H1 (cell line): ENCODE measurements at regions not wholly inside any gene's neighbourhood (a gene's known extent, or its start where the extent isn't known, plus 50 kb on each side); places are given as distances from the start of the nearest gene placed in this dataset.

Experiments
- CTCF ChIA-PET: fragments of 300-600 bp; sonication (Branson Sonifier 250); formaldehyde crosslinking; loops from one replicate; lab custom pipeline; 2021; ENCODE audit not compliant: partially characterized antibody; lab: Charles Lee
- POLR2A ChIA-PET: fragments of 300-600 bp; sonication (Branson Sonifier 250); formaldehyde crosslinking; loops from one replicate; lab custom pipeline; 2021; ENCODE audit warnings: inconsistent platforms; ENCODE audit not compliant: partially characterized antibody; lab: Charles Lee
- DNase-seq, 2 experiments: peaks; one replicate each; pipeline versions ENCODE4 v3.0.0 to v3.0.0-alpha.2; 2010 to 2022; ENCODE audit warnings: low spot score in 2 of 2, low read depth in 1 of 2, mixed read lengths in 1 of 2
- FAIRE-seq: peaks from 2 replicates; lab custom pipeline; 2011; peaks lifted over from hg19 to GRCh38; lab: Jason Lieb, UNC
- H2AFZ ChIP-seq: 2 replicates; pipeline ENCODE4 v1.8.1; 2012; ENCODE audit warnings: low read length, inconsistent platforms
- H2AK5ac ChIP-seq: 2 replicates; pipeline ENCODE4 v1.6.1; 2013; ENCODE audit warnings: low read depth, low read length
- H2BK120ac ChIP-seq: replicated peaks from 2 replicates; pipeline ENCODE3; 2013; ENCODE audit warnings: low read depth, low read length, inconsistent platforms
- H2BK12ac ChIP-seq: 2 replicates; pipeline ENCODE4 v1.6.1; 2013; ENCODE audit warnings: low read depth, low read length
- H2BK15ac ChIP-seq: 2 replicates; pipeline ENCODE4 v1.6.1; 2013; ENCODE audit warnings: low read length
- H2BK20ac ChIP-seq: 2 replicates; pipeline ENCODE4 v1.6.1; 2013; ENCODE audit warnings: low read length
- H2BK5ac ChIP-seq: 2 replicates; pipeline ENCODE4 v1.6.1; 2013; ENCODE audit warnings: low read depth, low read length
- H3K14ac ChIP-seq: 2 replicates; pipeline ENCODE4 v1.6.1; 2013; ENCODE audit warnings: inconsistent platforms; ENCODE audit not compliant: insufficient read length
- H3K18ac ChIP-seq: 2 replicates; pipeline ENCODE4 v1.6.1; 2013; ENCODE audit warnings: low read length; ENCODE audit errors: extremely low read depth
- H3K23ac ChIP-seq: 2 replicates; pipeline ENCODE4 v1.6.1; 2013; ENCODE audit warnings: inconsistent platforms; ENCODE audit not compliant: insufficient read length
- H3K23me2 ChIP-seq: 2 replicates; pipeline ENCODE4 v1.6.1; 2013; ENCODE audit warnings: low read depth, low read length
- H3K27ac ChIP-seq: 2 replicates; pipeline ENCODE4 v1.6.1; 2011; ENCODE audit warnings: low read depth, low read length, inconsistent platforms
- H3K27me3 ChIP-seq, 4 experiments: replicated peaks in 1 of 4; 1 replicate in 1 of 4; 2 replicates in 3 of 4; pipeline versions ENCODE4 v1.6.1 to v1.8.1; 2011 to 2013; ENCODE audit warnings: low read length in 3 of 4, mild to moderate bottlenecking in 3 of 4, inconsistent platforms in 2 of 4, mixed read lengths in 2 of 4, moderate library complexity in 1 of 4; ENCODE audit not compliant: control insufficient read depth in 3 of 4, insufficient read depth in 3 of 4; ENCODE audit errors: extremely low read depth in 1 of 4
- H3K36me3 ChIP-seq, 4 experiments: 2 replicates each; pipeline versions ENCODE4 v1.6.1 to v1.8.1; 2011 to 2013; ENCODE audit warnings: mild to moderate bottlenecking in 4 of 4, low read length in 3 of 4, moderate library complexity in 2 of 4, control low read depth in 1 of 4, inconsistent platforms in 1 of 4; ENCODE audit not compliant: insufficient read depth in 4 of 4, control insufficient read depth in 2 of 4
- H3K4ac ChIP-seq: replicated peaks from 2 replicates; pipeline ENCODE3; 2013; ENCODE audit warnings: low read length, low read depth, mixed read lengths, inconsistent platforms; ENCODE audit not compliant: insufficient read length
- H3K4me1 ChIP-seq, 4 experiments: replicated peaks in 1 of 4; 1 replicate in 1 of 4; 2 replicates in 3 of 4; pipeline versions ENCODE4 v1.6.1 to v1.8.1; 2011 to 2013; ENCODE audit warnings: low read length in 3 of 4, inconsistent platforms in 2 of 4, mixed read lengths in 1 of 4; ENCODE audit not compliant: insufficient read depth in 4 of 4, control insufficient read depth in 3 of 4
- H3K4me2 ChIP-seq, 2 experiments: 2 replicates each; pipeline versions ENCODE4 v1.6.1 to v1.8.1; 2011 to 2013; ENCODE audit warnings: low read depth in 2 of 2, low read length in 2 of 2, control low read depth in 1 of 2, inconsistent platforms in 1 of 2, mild to moderate bottlenecking in 1 of 2; ENCODE audit not compliant: insufficient read depth in 1 of 2
- H3K4me3 ChIP-seq, 4 experiments: fragments of 200-600, 300-600 bp in 1 of 4; sonication (generic), shearing (Covaris generic), sonication (Bioruptor Twin) in 1 of 4; 2 replicates each; pipeline versions ENCODE4 v1.5.1 to v1.8.1; 2011 to 2016; ENCODE audit warnings: low read length in 4 of 4, low read depth in 3 of 4, control low read depth in 2 of 4, inconsistent platforms in 2 of 4, mild to moderate bottlenecking in 2 of 4, mixed read lengths in 1 of 4, moderate library complexity in 1 of 4; ENCODE audit not compliant: insufficient read depth in 2 of 4; ENCODE audit errors: extremely low read depth in 1 of 4
- H3K56ac ChIP-seq: replicated peaks from 2 replicates; pipeline ENCODE3; 2013; ENCODE audit warnings: low read depth, mild to moderate bottlenecking, mixed read lengths, low read length, inconsistent platforms; ENCODE audit not compliant: insufficient read length
- H3K79me1 ChIP-seq: 2 replicates; pipeline ENCODE4 v1.6.1; 2013; ENCODE audit warnings: low read depth, low read length, control low read depth
- H3K79me2 ChIP-seq, 2 experiments: 2 replicates each; pipeline versions ENCODE4 v1.6.1 to v1.8.1; 2012 to 2013; ENCODE audit warnings: low read length in 2 of 2, mild to moderate bottlenecking in 2 of 2, inconsistent platforms in 1 of 2; ENCODE audit not compliant: insufficient read depth in 2 of 2, control insufficient read depth in 1 of 2
- H3K9ac ChIP-seq, 4 experiments: replicated peaks in 1 of 4; 1 replicate in 1 of 4; 2 replicates in 3 of 4; pipeline versions ENCODE4 v1.6.1 to v1.8.1; 2011 to 2013; ENCODE audit warnings: low read depth in 3 of 4, low read length in 3 of 4, control low read depth in 2 of 4, mild to moderate bottlenecking in 2 of 4, moderate library complexity in 2 of 4, inconsistent platforms in 1 of 4; ENCODE audit errors: extremely low read depth in 1 of 4
- H3K9me3 ChIP-seq, 2 experiments: 2 replicates each; pipeline versions ENCODE4 v1.6.1 to v1.8.1; 2012 to 2013; ENCODE audit warnings: mild to moderate bottlenecking in 2 of 2, moderate library complexity in 2 of 2, control low read depth in 1 of 2, inconsistent platforms in 1 of 2, low read depth in 1 of 2, low read length in 1 of 2, mixed read lengths in 1 of 2; ENCODE audit not compliant: insufficient read depth in 2 of 2
- H4K20me1 ChIP-seq, 2 experiments: replicated peaks in 1 of 2; 2 replicates each; pipeline versions ENCODE3 to v1.8.1; 2011 to 2013; ENCODE audit warnings: inconsistent platforms in 2 of 2, low read length in 2 of 2, mild to moderate bottlenecking in 1 of 2; ENCODE audit not compliant: insufficient read depth in 2 of 2, control insufficient read depth in 1 of 2
- H4K5ac ChIP-seq: 2 replicates; pipeline ENCODE4 v1.6.1; 2013; ENCODE audit warnings: low read length, low read depth, mixed read lengths, inconsistent platforms; ENCODE audit not compliant: insufficient read length
- H4K8ac ChIP-seq: 2 replicates; pipeline ENCODE4 v1.8.0; 2013; ENCODE audit warnings: mild to moderate bottlenecking, moderate library complexity, low read length, inconsistent platforms; ENCODE audit not compliant: insufficient read depth; ENCODE audit errors: extremely low read depth
- H4K91ac ChIP-seq: replicated peaks from 2 replicates; pipeline ENCODE3; 2013; ENCODE audit warnings: low read length, mixed read lengths, inconsistent platforms; ENCODE audit not compliant: insufficient read length
- GTF2F1 ChIP-seq: IDR thresholded peaks from 2 replicates; pipeline ENCODE4 v1.6.1; 2012; ENCODE audit warnings: low read depth, low read length, improper control_type of control experiment, borderline replicate concordance
- WGBS, 2 experiments: shearing (Covaris generic) in 1 of 2; methylation state at CpG; one replicate each; pipeline versions ENCODE4 v1.1.6 to v1.1.7; 2013 to 2015; ENCODE audit warnings: low lambda C conversion rate in 2 of 2, mixed read lengths in 2 of 2, inconsistent platforms in 1 of 2, low coverage in 1 of 2, missing lambda C conversion rate in 1 of 2; ENCODE audit not compliant: insufficient replicate concordance in 2 of 2, insufficient coverage in 1 of 2, insufficient read length in 1 of 2; ENCODE audit errors: extremely low coverage in 1 of 2, missing lambda C conversion rate in 1 of 2; 5-methylcytosine and 5-hydroxymethylcytosine counted together

GRCh38 chrX:7272346-7272745 lies 124.4 kb upstream of the PUDP start:
- Histone ChIP-seq H3K23ac (no peak overlapping the region), H2AK5ac (no peak overlapping the region), H3K18ac (no peak overlapping the region), H3K27me3 (no peaks in the 10 kb centered on the region), H3K79me1 (no peaks in the 10 kb centered on the region), H3K4me2 (no peak overlapping the region), H3K23me2 (no peaks in the 10 kb centered on the region), H3K14ac (no peak overlapping the region), H3K79me2 (no peaks in the 10 kb centered on the region), H4K91ac (no peak overlapping the region), H4K5ac (no peak overlapping the region), H2BK5ac (no peak overlapping the region), H2BK12ac (no peak overlapping the region), H4K20me1 (no peaks in the 10 kb centered on the region), H2AFZ (no peak overlapping the region), H2BK120ac (no peak overlapping the region), H3K4me3 (no peak overlapping the region), H3K9me3 (no peaks in the 10 kb centered on the region), H3K27ac (no peak overlapping the region)
- CTCF ChIA-PET = no interaction called here
- DNase-seq = no peak
- no peak for TF ChIP-seq GTF2F1
- TF ChIP-seq, all 59 proteins: peak for 0
- Histone ChIP-seq H4K8ac (no peak overlapping the region), H3K4ac (no peak overlapping the region), H3K36me3 (no peaks in the 10 kb centered on the region), H3K56ac (no peak overlapping the region), H2BK20ac (no peak overlapping the region), H2BK15ac (no peak overlapping the region), H3K4me1 (no peaks in the 10 kb centered on the region), H3K9ac (no peak overlapping the region)
- POLR2A ChIA-PET = no interaction called here
- WGBS, 2 experiments = 76% methylated on average over 6 of the region's 6 CpGs; no CpG with 5 or more reads in 1 of the 2 experiments
- no peak for FAIRE-seq
